Left colon (tissue), 2 donors: ENCODE measurements at regions not wholly inside any gene's neighbourhood (a gene's known extent, or its start where the extent isn't known, plus 50 kb on each side); places are given as distances from the start of the nearest gene placed in this dataset.
A peak's percentile ranks its signal among the peaks of the same experiment; 100 is the strongest.
"Not testable (repeated sequence)": the region's sequence is repeated elsewhere in the genome, so short reads cannot be mapped to it uniquely, and the experiment has no call there.

ENCODE experiments used
- ATAC-seq: fragments of 200-7000 bp; cut with Tn5 transposase; one replicate; pipeline ENCODE4 v1.9.1; 2020; ENCODE audit warnings: mild to moderate bottlenecking, moderate library complexity
- DNase-seq, 2 donors: peaks; one replicate each; pipeline ENCODE4 v3.0.0-alpha.2; 2020
- intact Hi-C, 2 donors: fragments of 100-400 bp; cut with DNase I in 1 of 2; cut with micrococcal nuclease in 1 of 2; formaldehyde crosslinking; loops; one replicate each; pipeline versions ENCODE4 v1.11.2 to v1.14.0; 2022; cut with DNase I, micrococcal nuclease
- donor health status: DM: no; HTN: no; CAD: no.
- donor health status: DM: yes; HTN: yes; CAD: no.

DNA sequence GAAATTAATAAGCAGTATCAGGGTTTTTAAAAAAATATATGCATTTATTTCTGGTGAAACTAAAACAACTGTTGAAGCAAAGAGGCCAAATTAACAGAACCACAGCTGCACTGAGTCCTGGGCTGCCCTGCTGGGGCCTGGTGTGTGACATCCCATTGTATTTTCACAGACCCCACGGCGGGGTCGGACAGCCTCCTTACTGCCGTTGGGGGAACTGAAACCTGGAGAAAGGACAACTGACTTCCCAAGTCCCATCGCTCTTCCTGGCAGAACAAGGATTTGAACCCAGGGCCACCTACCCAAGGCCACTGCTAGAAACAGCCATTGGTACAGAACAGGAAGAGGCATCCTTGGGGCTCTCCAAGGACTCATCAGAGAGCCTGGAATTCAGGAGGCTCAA is 114.8 kb upstream of the SFSWAP start:
- no peak for ATAC-seq
- intact Hi-C loops: no loop called here
- no peak for DNase-seq

DNA sequence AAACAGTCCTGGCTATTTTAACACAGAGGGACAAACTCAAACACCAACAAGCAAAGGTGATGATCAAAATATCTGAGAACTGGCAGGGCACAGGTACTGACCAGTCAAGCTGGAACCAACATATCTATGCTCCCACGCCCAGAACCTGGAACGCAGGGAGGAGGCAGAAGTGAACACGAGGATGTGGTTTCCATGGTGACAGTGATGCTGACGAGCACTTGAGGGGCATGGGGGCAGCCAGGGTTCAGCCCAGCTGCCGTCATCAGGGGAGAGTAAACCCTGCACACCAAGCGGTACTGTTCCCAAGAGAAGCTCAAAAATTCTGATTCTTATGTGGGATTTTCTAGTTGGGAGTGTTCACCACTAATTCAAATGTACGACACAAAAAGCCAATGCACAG is 113.6 kb upstream of the SFSWAP start:
- intact Hi-C loops: no loop called here
- ATAC-seq (no peak), DNase-seq (no peak)

DNA sequence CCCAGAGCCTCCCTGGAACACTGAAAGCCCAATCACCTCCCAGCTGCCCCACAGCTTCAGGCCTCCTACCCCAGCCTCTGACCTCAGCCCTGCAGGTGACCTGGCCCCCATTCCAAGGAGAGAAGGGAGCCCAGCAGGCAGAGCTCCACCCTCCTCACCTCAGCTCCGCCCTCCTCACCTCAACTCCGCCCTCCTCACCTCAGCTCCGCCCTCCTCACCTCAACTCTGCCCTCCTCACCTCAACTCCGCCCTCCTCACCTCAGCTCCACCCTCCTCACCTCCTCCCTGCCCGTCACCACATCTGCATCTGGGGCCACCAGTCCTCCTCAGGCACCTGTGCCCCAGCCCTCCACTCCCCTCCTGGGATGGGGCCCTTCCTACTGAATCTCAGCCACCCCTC is 112.2 kb upstream of the SFSWAP start:
- intact Hi-C loops: no loop called here
- ATAC-seq (no peak), DNase-seq (no peak)

DNA sequence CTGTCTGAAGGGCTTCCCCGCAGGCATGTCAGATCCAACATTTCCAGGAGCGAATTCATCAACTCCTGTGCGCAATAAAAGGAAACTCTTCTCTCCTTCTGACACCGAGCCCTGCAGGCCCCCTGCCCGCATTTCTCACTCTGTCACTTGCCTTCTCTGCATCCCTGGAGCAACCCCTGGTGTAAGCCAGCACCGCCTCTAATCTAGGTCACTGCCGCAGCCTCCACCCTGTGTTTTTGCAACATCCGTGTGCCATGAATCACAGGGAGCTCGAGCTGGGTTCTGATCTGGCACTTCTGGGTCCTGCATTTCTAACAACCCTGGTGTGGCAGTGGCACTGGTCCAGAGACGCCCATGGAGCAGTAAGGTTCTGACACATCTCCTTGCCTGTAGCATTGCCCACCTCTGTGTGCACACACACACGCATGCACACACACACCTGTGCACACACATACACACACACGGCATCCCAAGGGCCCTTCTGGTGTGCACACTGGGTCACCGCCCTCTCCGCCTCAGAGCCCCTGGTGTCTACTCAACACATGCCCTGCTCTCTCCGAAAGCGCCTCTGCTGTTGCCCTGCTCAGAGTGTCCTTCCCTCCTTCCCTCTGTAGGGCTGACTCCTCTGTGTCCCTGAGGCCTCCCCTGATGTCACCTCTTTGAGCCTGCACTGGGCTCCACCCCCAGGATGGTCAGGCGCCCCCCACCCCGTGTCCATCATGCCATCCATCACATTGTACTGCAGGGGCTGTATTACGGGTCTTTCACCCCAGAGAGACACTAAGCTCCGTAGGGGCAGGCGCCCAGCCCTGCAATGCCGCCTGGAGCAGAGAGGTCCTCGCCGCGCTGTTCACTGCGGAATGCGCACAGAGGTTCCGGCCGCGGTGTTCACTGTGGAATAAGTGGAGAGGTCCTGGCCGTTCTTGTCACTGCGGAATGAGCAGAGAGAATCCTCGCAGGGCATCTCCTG is 111.4 kb upstream of the SFSWAP start:
- ATAC-seq: no peak
- intact Hi-C loops: no loop called here
- DNase-seq: no peak

DNA sequence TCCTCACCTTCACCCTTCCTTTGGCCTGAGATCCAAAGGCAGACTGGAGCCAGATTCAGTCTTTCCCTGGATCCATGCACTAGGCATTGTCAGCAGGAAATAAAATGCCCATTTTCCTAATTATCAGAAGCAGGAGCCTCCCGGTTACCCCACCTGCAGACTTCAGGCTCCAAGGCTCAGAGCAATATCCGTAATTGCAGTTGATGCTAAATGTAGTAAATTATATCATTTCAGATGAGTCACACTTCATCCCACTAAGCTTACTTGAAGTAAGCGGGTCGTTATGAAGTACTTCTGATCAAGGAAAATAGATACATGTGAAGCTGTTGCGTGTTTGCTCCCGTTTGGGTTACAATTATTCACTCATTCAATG is 110.7 kb upstream of the SFSWAP start:
- ATAC-seq: no peak
- intact Hi-C loops: no loop called here

DNA sequence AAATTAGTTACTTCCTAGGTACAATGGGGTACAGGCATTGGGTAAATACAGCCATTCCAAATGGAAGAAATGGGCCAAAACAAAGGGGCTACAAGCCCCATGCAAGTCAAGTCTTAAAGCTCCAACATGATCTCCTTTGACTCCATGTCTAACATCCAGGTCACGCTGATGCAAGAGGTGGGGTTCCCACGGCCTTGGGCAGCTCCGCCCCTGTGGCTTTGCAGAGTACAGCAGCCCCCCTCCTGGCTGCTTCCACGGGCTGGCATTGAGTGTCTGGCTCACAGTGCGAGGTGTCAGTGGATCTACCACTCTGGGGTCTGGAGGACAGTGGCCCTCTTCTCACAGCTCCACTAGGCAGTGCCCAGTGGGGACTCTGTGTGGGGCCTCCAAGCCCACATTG is 109.4 kb upstream of the SFSWAP start:
- DNase-seq, intact Hi-C loops, ATAC-seq: not testable (repeated sequence)

More for the DNA sequence above, 110.7 kb upstream of the SFSWAP start:
- DNase-seq: no peak

DNA sequence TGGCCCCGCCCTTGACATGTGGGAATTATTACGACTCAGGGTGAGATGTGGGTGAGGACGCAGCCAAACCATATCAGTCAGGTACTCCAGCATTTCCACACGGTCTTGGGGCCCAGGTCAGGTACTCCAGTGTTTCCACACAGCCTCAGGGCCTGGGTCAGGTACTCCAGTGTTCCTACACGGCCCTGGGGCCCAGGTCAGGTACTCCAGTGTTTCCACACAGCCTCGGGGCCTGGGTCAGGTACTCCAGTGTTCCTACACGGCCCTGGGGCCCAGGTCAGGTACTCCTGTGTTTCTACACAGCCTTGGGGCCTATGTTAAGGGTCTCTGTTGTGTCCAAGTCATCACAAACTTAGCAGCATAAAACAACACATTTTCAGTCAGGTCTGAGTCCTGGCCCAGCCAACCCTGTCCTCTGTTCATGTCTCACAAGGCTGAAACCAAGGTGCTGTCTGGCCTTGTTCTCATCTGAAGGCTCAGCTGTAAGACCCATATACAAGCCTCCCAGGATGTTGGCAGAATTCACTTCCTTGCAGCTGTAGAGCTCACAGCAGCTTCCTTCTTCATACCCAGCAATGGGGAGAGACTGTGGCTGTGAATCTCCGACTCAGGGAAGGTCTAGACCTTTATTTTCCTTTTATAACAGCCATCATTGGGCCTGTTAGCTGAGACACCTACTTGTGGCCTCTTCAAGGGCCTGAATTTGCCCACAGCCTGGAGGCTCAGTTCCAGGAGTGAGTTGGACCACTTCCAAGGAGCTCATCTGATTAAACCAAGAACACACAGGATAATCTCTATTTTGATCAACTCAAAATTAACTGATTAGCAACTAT is 107.6 kb upstream of the SFSWAP start:
- intact Hi-C loops: no loop called here

DNA sequence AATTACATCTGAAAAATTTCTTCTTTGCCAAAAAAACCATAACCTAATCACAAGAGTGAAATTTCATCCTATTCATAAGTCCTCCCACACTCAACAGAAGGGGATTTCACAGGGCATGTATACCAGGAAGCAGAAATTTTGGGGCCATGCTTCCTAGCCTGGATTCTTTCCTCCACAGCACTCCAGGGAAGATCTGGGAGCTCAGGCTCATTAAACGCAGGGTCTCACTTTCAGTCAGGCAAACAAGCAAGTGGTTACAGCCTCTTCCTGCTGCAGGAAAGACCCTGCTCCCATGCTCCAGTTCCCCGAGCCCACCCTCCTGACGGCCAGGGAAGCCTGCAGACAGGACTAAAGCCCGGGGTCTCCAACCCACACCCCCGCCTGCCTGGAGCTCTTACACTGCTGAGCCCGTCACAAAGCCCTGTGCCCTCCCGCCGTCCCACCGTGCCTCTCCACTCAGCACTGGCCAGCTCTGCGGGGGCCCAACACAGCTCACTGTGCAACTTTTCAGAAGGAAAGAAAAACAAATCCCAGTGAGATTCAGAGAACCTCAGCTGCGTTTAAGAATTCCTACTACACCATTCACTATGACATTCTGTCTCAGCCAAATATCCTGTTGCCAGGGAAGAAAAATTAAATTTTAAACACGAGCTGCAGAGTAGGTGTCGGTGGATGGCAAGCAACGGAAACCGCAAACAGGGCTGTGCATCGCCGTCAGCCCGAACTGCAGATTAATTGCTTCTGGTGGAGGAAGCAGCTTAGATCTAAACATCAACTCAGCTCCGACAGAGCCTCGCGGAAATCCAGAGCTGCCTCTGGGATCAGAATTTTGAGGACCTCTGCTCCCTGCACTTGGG is 106.7 kb upstream of the SFSWAP start:
- no peak for DNase-seq
- ATAC-seq: no peak
- intact Hi-C loops: no loop called here

More for the DNA sequence above, 107.6 kb upstream of the SFSWAP start:
- ATAC-seq: no peak
- no peak for DNase-seq

DNA sequence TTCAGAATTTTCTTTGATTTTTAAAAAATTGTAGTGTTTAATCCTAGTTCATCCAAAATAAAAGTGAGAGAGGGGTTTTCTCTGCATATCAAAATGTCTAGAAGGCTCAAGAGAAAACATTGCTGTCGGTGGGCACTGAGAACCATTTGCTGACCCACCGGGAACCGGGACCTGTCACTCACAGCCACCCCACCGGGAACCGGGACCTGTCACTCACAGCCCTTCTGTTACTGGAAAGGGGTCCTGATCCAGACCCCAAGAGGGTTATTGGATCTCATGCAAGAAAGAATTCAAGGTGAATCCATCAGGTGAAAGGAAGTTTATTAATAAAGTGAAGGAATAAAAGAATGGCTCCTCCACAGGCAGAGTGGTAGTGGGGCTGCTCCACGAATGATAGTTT is 106.0 kb upstream of the SFSWAP start:
- no peak for DNase-seq
- ATAC-seq: no peak
- intact Hi-C loops: no loop called here

DNA sequence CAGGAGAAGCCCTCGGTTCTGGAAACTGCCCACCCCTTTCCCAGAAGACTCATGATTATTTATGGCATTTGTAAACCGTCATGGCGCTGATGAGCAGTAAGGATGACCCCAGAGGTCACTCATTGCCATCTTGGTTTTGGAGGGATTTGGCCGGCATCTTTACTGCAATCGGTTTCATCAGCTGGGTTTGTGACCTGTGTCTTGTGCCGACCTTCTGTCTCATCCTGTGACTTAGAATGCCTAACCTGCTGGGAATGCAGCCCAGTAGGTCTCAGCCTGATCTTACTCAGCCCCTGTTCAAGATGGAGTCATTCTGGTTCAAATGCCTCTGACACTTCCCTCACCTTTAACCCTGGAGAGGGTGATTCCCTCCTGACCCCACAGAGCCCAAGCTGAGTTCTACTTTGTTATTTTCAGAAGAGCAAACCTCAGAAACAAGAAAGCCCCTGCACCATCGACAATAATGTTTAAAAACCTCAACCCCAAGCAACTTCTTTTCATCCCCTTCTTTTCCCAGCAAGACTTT is 105.5 kb upstream of the SFSWAP start:
- intact Hi-C loops: no loop called here
- no peak for ATAC-seq
- no peak for DNase-seq

DNA sequence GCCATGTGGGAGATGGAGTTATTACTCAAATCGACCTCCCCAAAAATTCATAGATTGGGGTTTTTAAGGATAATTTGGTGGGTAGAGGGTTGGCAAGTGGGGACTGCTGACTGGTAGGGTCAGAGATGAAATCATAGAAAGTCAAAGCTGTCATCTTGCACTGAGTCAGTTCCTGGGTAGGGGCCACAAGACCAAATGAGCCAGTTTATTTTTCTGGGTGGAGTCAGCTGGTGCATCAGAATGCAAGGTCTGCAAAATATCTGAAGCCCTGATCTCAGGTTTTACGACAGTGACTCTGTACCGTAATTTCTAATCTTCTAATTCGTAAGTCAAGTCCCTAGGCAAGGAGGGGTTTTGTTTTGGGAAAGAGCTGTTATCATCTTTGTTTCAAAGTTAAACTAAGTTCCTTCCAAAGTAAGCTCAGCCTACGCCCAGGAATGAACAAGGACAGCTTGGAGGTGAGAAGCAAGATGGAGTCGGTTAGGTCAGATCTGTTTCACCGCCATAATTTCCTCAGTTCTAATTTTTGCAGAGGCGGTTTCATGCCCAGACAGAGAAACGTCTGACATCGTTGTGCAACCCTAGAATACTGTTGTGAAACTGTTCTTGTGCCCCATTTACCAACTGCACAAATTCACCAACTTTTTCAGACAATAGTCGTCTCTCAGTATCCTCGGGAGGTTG is 104.5 kb upstream of the SFSWAP start:
- ATAC-seq: no peak

DNA sequence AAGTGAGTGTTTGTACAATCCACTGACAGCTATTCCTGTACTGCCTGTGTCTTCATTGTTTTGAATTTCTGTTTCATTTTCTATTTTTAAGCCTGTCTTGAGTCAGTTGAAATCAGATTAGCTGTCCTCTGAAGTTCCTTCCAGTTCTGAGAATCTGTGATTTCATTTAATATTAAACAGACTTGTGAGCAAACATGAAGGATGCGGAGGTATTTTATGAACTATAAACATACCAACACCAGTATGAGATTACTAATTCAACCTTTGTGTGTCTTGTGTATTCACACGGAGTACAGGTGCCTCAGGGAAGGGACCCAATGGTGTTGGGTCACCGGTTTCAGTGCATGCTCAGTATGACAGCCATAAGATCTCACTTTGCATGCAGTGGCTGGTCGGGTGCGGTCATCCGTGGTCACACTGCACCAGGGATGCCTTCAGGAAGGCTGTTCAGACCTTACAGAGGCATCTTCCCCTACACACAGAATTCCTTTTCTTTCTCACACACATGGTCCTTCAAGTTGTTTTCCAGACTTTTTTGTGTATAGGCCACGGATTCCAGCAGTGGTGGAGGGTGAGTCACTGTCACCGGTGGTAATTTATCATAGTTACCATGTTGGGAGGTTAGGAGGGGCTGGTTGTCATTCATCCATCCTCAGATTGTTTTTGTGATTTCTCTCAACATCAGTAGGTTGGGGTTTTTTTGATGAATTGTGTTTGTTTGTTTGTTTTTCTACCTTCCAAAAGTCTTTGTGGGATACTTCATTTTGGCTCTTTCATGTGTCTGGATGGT is 103.0 kb upstream of the SFSWAP start:
- intact Hi-C loops: no loop called here
- ATAC-seq (no peak), DNase-seq (no peak)

More for the DNA sequence above, 104.5 kb upstream of the SFSWAP start:
- intact Hi-C loops: no loop called here
- DNase-seq: no peak

DNA sequence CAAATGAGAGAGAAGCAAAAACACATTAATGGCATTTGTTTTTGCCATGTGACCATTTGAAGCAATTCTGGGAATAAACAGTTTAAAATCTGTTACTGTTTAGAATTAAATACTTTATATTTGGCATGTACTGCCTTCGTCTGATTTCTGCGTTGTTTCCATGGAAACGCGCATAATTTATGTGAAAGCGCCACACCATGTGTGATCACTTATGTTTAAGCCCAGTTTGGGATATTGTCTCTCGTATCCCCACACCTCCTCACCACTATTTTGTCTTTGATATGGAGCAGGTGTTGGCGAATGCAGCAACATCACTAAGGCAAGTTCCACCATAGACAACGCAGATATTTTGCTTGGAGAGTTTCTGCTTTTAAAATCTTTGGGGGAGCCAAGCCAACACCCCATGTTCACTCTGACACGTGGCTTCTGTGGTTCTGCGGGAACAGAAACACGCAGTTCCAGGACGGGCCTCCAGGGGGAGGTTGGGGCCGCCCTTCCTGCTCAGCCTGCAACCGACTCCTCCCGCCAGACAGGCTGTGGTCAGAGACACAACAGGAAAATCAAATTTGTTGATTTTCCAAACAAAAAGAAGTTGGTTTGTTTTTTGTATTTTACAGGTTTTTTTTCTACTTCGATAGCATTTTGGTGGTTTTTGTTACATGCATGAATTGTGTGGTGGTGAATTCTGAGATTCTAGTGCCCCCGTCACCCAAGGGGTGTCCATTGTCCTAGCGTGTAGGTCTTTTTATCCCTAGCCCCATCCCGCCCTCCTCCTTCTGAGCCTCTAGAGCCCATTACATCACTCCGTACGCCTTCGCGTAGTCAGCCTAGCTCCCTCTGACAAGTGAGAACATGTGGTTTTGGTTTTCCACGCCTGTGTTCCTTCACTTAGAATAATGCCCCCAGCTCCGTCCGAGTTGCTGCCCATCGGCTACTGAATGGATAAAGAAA is 101.9 kb upstream of the SFSWAP start:
- ATAC-seq (peak; percentile 88), DNase-seq (peak; percentile 44 to 74)
- intact Hi-C loops: no loop called here

DNA sequence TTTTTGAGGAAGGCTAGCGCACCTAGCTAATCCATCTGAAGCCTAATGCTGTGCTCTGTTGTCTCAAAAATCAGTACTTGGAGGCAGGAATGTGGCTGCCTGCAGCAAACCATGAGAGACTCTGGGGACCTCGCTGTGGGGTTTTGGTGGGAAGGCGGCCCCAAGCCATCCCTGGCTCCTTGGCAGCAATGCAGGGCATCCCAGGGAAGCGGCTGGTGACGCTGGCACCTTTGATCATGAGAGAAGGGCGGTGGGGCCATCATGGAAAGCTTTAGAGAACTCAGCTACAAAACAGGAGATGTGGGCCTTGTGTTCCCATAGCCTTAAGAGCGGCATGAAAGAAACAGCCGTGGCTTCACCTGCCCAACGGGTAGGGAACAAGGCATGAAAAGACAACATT is 101.1 kb upstream of the SFSWAP start:
- ATAC-seq (no peak), DNase-seq (no peak)
- intact Hi-C loops: no loop called here

DNA sequence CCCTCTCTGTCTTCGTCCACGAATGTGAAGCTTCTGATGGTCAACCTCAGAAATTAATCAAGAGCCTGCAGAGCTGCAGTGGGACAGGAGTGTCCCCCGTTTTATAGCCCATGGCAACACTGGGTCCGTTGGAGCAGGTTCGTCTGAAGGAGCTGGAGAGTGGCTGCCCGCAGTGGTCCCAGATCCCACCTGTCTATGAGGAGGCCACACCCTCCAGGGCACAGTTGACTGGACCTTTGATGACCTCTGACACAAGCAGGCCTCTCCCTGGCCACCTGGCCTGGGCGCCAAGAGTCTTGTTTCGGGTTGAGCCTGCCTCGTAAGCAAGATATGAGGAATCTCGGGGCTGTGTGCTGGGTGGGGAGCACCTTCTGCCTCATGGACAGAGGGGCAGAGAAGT is 100.7 kb upstream of the SFSWAP start:
- intact Hi-C loops: no loop called here
- ATAC-seq (no peak), DNase-seq (no peak)

DNA sequence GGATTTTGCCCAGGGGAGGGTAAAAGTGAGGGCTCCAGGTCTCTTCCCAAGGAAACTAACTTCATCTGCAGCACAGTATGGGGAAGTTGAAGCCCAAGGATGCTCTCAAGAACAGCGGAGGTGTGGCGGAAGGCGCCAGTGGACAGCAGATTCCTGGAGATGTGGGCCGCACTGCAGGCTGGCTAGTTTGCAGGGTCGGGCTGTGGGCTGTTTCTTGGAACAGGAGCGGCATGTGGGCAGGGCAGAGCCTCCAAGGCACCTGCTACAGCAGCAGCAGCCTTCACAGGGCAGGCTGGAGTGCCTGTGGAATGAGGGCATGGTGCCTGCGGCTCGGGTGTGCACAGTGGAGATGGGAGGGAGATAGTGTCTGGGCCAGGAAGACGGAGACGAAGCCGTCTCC is 100.0 kb upstream of the SFSWAP start:
- DNase-seq (no peak), ATAC-seq (no peak)
- intact Hi-C loops: no loop called here
